ENCODE measurements at regions not wholly inside any gene's neighbourhood (a gene's known extent, or its start where the extent isn't known, plus 50 kb on each side); places are given as distances from the start of the nearest gene placed in this dataset.

- TF ChIP-seq POLR2A (IDR thresholded peaks at IDR 0.05) (no peak), CTCF (IDR thresholded peaks at IDR 0.05) (no peak)
These were observed 320.3 kb upstream of the EDNRB start for GRCh38 chr13:78238911-78239310.
